Effector memory CD8-positive, alpha-beta T cell (primary cell): ENCODE measurements at regions not wholly inside any gene's neighbourhood (a gene's known extent, or its start where the extent isn't known, plus 50 kb on each side); places are given as distances from the start of the nearest gene placed in this dataset.
"Not testable (repeated sequence)": the region's sequence is repeated elsewhere in the genome, so short reads cannot be mapped to it uniquely, and the experiment has no call there.

ENCODE experiments used
- ATAC-seq: fragments of 150-1000 bp; cut with Tn5 transposase; replicated peaks from 2 replicates; pipeline ENCODE4 v1.10.0; 2021; ENCODE audit warnings: mild to moderate bottlenecking, moderate library complexity
- DNase-seq, 3 experiments: peaks; one replicate each; pipeline ENCODE4 v3.0.0; 2021
- H3K27ac Mint-ChIP-seq, 2 donors: one replicate each; pipeline ENCODE4 v1.8.0; 2022; ENCODE audit warnings: mild to moderate bottlenecking in 2 of 2, mixed read lengths in 2 of 2, moderate library complexity in 2 of 2
- H3K27me3 Mint-ChIP-seq, 2 donors: one replicate each; pipeline ENCODE4 v1.8.0; 2022; ENCODE audit warnings: mixed read lengths in 2 of 2
- H3K36me3 Mint-ChIP-seq: one replicate; pipeline ENCODE4 v1.8.0; 2022; ENCODE audit warnings: mild to moderate bottlenecking, moderate library complexity, mixed read lengths; ENCODE audit not compliant: insufficient read depth
- H3K4me1 Mint-ChIP-seq, 2 donors: one replicate each; pipeline ENCODE4 v1.8.0; 2022; ENCODE audit warnings: low read depth in 2 of 2, mixed read lengths in 2 of 2
- H3K4me3 Mint-ChIP-seq, 2 donors: one replicate each; pipeline ENCODE4 v1.8.0; 2022; ENCODE audit warnings: mild to moderate bottlenecking in 2 of 2, mixed read lengths in 2 of 2, moderate library complexity in 2 of 2
- H3K9me3 Mint-ChIP-seq, 2 donors: one replicate each; pipeline ENCODE4 v1.8.0; 2022; ENCODE audit warnings: mixed read lengths in 2 of 2

- Mint-ChIP-seq H3K4me3 (no peak overlapping the region), H3K27ac (no peak overlapping the region), H3K27me3 (no peaks in the 10 kb centered on the region), H3K4me1 (peaks cover 5% of the 10 kb centered on the region in 2 donors), H3K9me3 (no peaks in the 10 kb centered on the region), H3K36me3 (no peaks in the 10 kb centered on the region)
- no peak for ATAC-seq
- DNase-seq: no peak
Observed at GRCh38 chr10:21368728-21369425, 156.6 kb downstream of the SKIDA1 start.

GRCh38 chr10:21368022-21368582, 157.4 kb downstream of the SKIDA1 start:
- no peak for ATAC-seq
- peaks cover 4% of the 10 kb centered on the region in 2 donors for H3K4me1 Mint-ChIP-seq
- H3K9me3 Mint-ChIP-seq: no peaks in the 10 kb centered on the region
- no peak overlapping the region for H3K27ac Mint-ChIP-seq
- no peaks in the 10 kb centered on the region for H3K27me3 Mint-ChIP-seq
- no peak for DNase-seq
- no peaks in the 10 kb centered on the region for H3K36me3 Mint-ChIP-seq
- no peak overlapping the region for H3K4me3 Mint-ChIP-seq

- not testable (repeated sequence) for H3K27ac Mint-ChIP-seq, H3K36me3 Mint-ChIP-seq, H3K4me1 Mint-ChIP-seq, H3K9me3 Mint-ChIP-seq, DNase-seq, H3K27me3 Mint-ChIP-seq, H3K4me3 Mint-ChIP-seq, ATAC-seq
Observed at GRCh38 chr10:21366108-21366507, 159.4 kb downstream of the SKIDA1 start.

- no peak for ATAC-seq
- DNase-seq: no peak
- no peak overlapping the region for H3K27ac Mint-ChIP-seq
- no peak overlapping the region for H3K4me3 Mint-ChIP-seq
- no peaks in the 10 kb centered on the region for H3K27me3 Mint-ChIP-seq
- no peaks in the 10 kb centered on the region for H3K36me3 Mint-ChIP-seq
- H3K9me3 Mint-ChIP-seq: no peaks in the 10 kb centered on the region
- H3K4me1 Mint-ChIP-seq: no peaks in the 10 kb centered on the region
Observed at GRCh38 chr10:21364196-21365114, 161.0 kb downstream of the SKIDA1 start.

- no peak for DNase-seq
- ATAC-seq: no peak
- Mint-ChIP-seq H3K36me3 (no peaks in the 10 kb centered on the region), H3K4me3 (no peak overlapping the region), H3K9me3 (no peaks in the 10 kb centered on the region), H3K27me3 (no peaks in the 10 kb centered on the region), H3K4me1 (no peaks in the 10 kb centered on the region), H3K27ac (no peak overlapping the region)
Observed at GRCh38 chr10:21363731-21364104, 161.8 kb downstream of the SKIDA1 start.

GRCh38 chr10:21363092-21363730, 162.3 kb downstream of the SKIDA1 start:
- Mint-ChIP-seq H3K27me3 (no peaks in the 10 kb centered on the region), H3K4me3 (no peak overlapping the region), H3K4me1 (no peaks in the 10 kb centered on the region), H3K27ac (no peak overlapping the region), H3K36me3 (no peaks in the 10 kb centered on the region), H3K9me3 (no peaks in the 10 kb centered on the region)
- DNase-seq (no peak), ATAC-seq (no peak)

GRCh38 chr10:21359202-21359601, 166.3 kb downstream of the SKIDA1 start:
- H3K36me3 Mint-ChIP-seq: no peaks in the 10 kb centered on the region
- H3K27ac Mint-ChIP-seq: no peak overlapping the region
- H3K27me3 Mint-ChIP-seq: peaks cover 9 to 16% of the 10 kb centered on the region in 2 donors
- ATAC-seq: no peak
- no peak for DNase-seq
- no peaks in the 10 kb centered on the region for H3K4me1 Mint-ChIP-seq
- no peak overlapping the region for H3K4me3 Mint-ChIP-seq
- H3K9me3 Mint-ChIP-seq: no peaks in the 10 kb centered on the region

- Mint-ChIP-seq H3K36me3 (peaks cover 3% of the 10 kb centered on the region), H3K9me3 (no peaks in the 10 kb centered on the region), H3K27ac (no peak overlapping the region), H3K4me1 (no peaks in the 10 kb centered on the region), H3K4me3 (no peak overlapping the region), H3K27me3 (peaks cover 11 to 22% of the 10 kb centered on the region in 2 donors)
- ATAC-seq (no peak), DNase-seq (no peak)
Observed at GRCh38 chr10:21355591-21356011, 169.9 kb downstream of the SKIDA1 start.

- peaks cover 3% of the 10 kb centered on the region for H3K36me3 Mint-ChIP-seq
- H3K4me1 Mint-ChIP-seq: no peaks in the 10 kb centered on the region
- H3K27ac Mint-ChIP-seq: no peak overlapping the region
- no peak for ATAC-seq
- DNase-seq: no peak
- H3K27me3 Mint-ChIP-seq: peaks cover 25 to 31% of the 10 kb centered on the region in 2 donors
- H3K9me3 Mint-ChIP-seq: no peaks in the 10 kb centered on the region
- H3K4me3 Mint-ChIP-seq: no peak overlapping the region
Observed at GRCh38 chr10:21352886-21353285, 172.6 kb downstream of the SKIDA1 start.

- peaks cover 25 to 42% of the 10 kb centered on the region in 2 donors for H3K27me3 Mint-ChIP-seq
- H3K4me3 Mint-ChIP-seq, DNase-seq, H3K4me1 Mint-ChIP-seq, H3K9me3 Mint-ChIP-seq, H3K36me3 Mint-ChIP-seq, H3K27ac Mint-ChIP-seq, ATAC-seq: not testable (repeated sequence)
Observed at GRCh38 chr10:21351594-21351993, 173.9 kb downstream of the SKIDA1 start.

- peaks cover 3% of the 10 kb centered on the region for H3K36me3 Mint-ChIP-seq
- no peak for ATAC-seq
- no peaks in the 10 kb centered on the region for H3K4me1 Mint-ChIP-seq
- H3K4me3 Mint-ChIP-seq: no peak overlapping the region
- H3K27ac Mint-ChIP-seq: no peak overlapping the region
- no peak for DNase-seq
- H3K27me3 Mint-ChIP-seq: peaks cover 25 to 30% of the 10 kb centered on the region in 2 donors
- H3K9me3 Mint-ChIP-seq: no peaks in the 10 kb centered on the region
Observed at GRCh38 chr10:21349912-21350286, 175.6 kb downstream of the SKIDA1 start.

- ATAC-seq (no peak), DNase-seq (no peak)
- Mint-ChIP-seq H3K9me3 (no peaks in the 10 kb centered on the region), H3K36me3 (peaks cover 3% of the 10 kb centered on the region), H3K4me1 (no peaks in the 10 kb centered on the region), H3K27me3 (peaks cover 25 to 33% of the 10 kb centered on the region in 2 donors), H3K4me3 (no peak overlapping the region), H3K27ac (no peak overlapping the region)
Observed at GRCh38 chr10:21347785-21348170, 177.7 kb downstream of the SKIDA1 start.

- H3K4me3 Mint-ChIP-seq: no peak overlapping the region
- ATAC-seq (no peak), DNase-seq (no peak)
- H3K36me3 Mint-ChIP-seq: peaks cover 3% of the 10 kb centered on the region
- no peak overlapping the region for H3K27ac Mint-ChIP-seq
- H3K4me1 Mint-ChIP-seq: no peaks in the 10 kb centered on the region
- H3K27me3 Mint-ChIP-seq: peaks cover 25 to 31% of the 10 kb centered on the region in 2 donors
- H3K9me3 Mint-ChIP-seq: no peaks in the 10 kb centered on the region
Observed at GRCh38 chr10:21347043-21347784, 178.3 kb downstream of the SKIDA1 start.
